ENCODE measurements at regions not wholly inside any gene's neighbourhood (a gene's known extent, or its start where the extent isn't known, plus 50 kb on each side); places are given as distances from the start of the nearest gene placed in this dataset.

GRCh38 chr18:70416496-70416895 lies 127.7 kb downstream of the SOCS6 start:
- TF ChIP-seq POLR2A (IDR thresholded peaks at IDR 0.05; ENCODE audit: extremely low read depth, insufficient read length) (no peak), CTCF (IDR thresholded peaks at IDR 0.05; ENCODE audit: low read depth, low read length) (no peak), MAX (IDR thresholded peaks at IDR 0.05; ENCODE audit: low read depth, low read length) (no peak)

Measured in NB4 (cell line).